Mesendoderm (in vitro differentiated cells): ENCODE measurements at regions not wholly inside any gene's neighbourhood (a gene's known extent, or its start where the extent isn't known, plus 50 kb on each side); places are given as distances from the start of the nearest gene placed in this dataset.

Experiments
- DNase-seq: peaks from one replicate; pipeline ENCODE4 v3.0.0; 2013
- H2AK5ac ChIP-seq: 2 replicates; pipeline ENCODE4 v1.6.1; 2013; ENCODE audit warnings: low read length, inconsistent platforms
- H2BK120ac ChIP-seq: 2 replicates; pipeline ENCODE4 v1.6.1; 2013; ENCODE audit warnings: low read depth, mild to moderate bottlenecking, low read length, moderate library complexity, mixed read lengths
- H2BK15ac ChIP-seq: replicated peaks from 2 replicates; pipeline ENCODE4 v1.6.1; 2013; ENCODE audit warnings: low read depth, mild to moderate bottlenecking, moderate library complexity
- H2BK5ac ChIP-seq: 2 replicates; pipeline ENCODE4 v1.6.1; 2013; ENCODE audit warnings: low read length, inconsistent platforms
- H3K18ac ChIP-seq: 2 replicates; pipeline ENCODE4 v1.6.1; 2013; ENCODE audit warnings: mild to moderate bottlenecking, low read length, mixed read lengths
- H3K23ac ChIP-seq: one replicate; pipeline ENCODE4 v1.6.1; 2013; ENCODE audit warnings: low read length
- H3K27ac ChIP-seq: 2 replicates; pipeline ENCODE4 v1.5.1; 2013; ENCODE audit warnings: low read depth, mild to moderate bottlenecking, inconsistent platforms, low read length, moderate library complexity
- H3K27me3 ChIP-seq: 2 replicates; pipeline ENCODE4 v1.6.1; 2013; ENCODE audit warnings: low read length, control low read depth, mild to moderate bottlenecking, inconsistent platforms; ENCODE audit not compliant: insufficient read depth, poor library complexity
- H3K36me3 ChIP-seq: 2 replicates; pipeline ENCODE4 v1.6.1; 2013; ENCODE audit warnings: low read length, inconsistent platforms; ENCODE audit not compliant: control insufficient read depth, insufficient read depth
- H3K4ac ChIP-seq: one replicate; pipeline ENCODE4 v1.6.1; 2013; ENCODE audit warnings: low read depth, mild to moderate bottlenecking, low read length, moderate library complexity
- H3K4me1 ChIP-seq: 2 replicates; pipeline ENCODE4 v1.6.1; 2013; ENCODE audit warnings: low read depth, low read length, inconsistent platforms; ENCODE audit not compliant: control insufficient read depth
- H3K4me2 ChIP-seq: 2 replicates; pipeline ENCODE4 v1.6.1; 2013; ENCODE audit warnings: low read length
- H3K4me3 ChIP-seq: 2 replicates; pipeline ENCODE4 v1.5.1; 2013; ENCODE audit warnings: mild to moderate bottlenecking, low read length
- H3K56ac ChIP-seq: one replicate; pipeline ENCODE4 v1.6.1; 2013; ENCODE audit warnings: low read length
- H3K79me1 ChIP-seq: 2 replicates; pipeline ENCODE4 v1.6.1; 2013; ENCODE audit warnings: low read length, inconsistent platforms
- H3K79me2 ChIP-seq: 2 replicates; pipeline ENCODE4 v1.6.1; 2013; ENCODE audit warnings: mild to moderate bottlenecking, low read length; ENCODE audit not compliant: control insufficient read depth, insufficient read depth
- H3K9ac ChIP-seq: 2 replicates; pipeline ENCODE4 v1.6.1; 2013; ENCODE audit warnings: low read length, inconsistent platforms
- H4K5ac ChIP-seq: one replicate; pipeline ENCODE4 v1.6.1; 2013; ENCODE audit warnings: low read length
- H4K8ac ChIP-seq: one replicate; pipeline ENCODE4 v1.6.1; 2013; ENCODE audit warnings: low read depth, mild to moderate bottlenecking, control low read depth, low read length, moderate library complexity
- WGBS: extraction: QIAGEN DNeasy Blood & Tissue Kit; methylation state at CpG from one replicate; pipeline ENCODE4 v1.1.7; 2013; ENCODE audit warnings: low lambda C conversion rate, missing lambda C conversion rate; ENCODE audit not compliant: insufficient coverage; ENCODE audit errors: extremely low coverage; 5-methylcytosine and 5-hydroxymethylcytosine counted together

- Histone ChIP-seq H3K4me1 (no peaks in the 10 kb centered on the region), H3K56ac (no peak overlapping the region), H3K79me2 (no peaks in the 10 kb centered on the region), H3K36me3 (no peaks in the 10 kb centered on the region), H3K79me1 (no peaks in the 10 kb centered on the region), H3K23ac (no peak overlapping the region), H2AK5ac (no peak overlapping the region), H3K4me2 (no peak overlapping the region), H3K27ac (no peak overlapping the region), H3K4ac (no peak overlapping the region), H2BK5ac (no peak overlapping the region), H3K27me3 (no peaks in the 10 kb centered on the region), H2BK15ac (peak overlapping the region; percentile 85), H2BK120ac (no peak overlapping the region), H4K8ac (no peak overlapping the region), H4K5ac (no peak overlapping the region), H3K9ac (no peak overlapping the region), H3K18ac (no peak overlapping the region), H3K4me3 (no peak overlapping the region)
- DNase-seq, result no peak
- WGBS, result no CpG with 5 or more reads among the region's 3 CpGs
These were observed 448.0 kb upstream of the SEMA3A start for GRCh38 chr7:84642611-84643010.

- no peak overlapping the region for H2BK120ac ChIP-seq
- H3K56ac ChIP-seq, result no peak overlapping the region
- no peak overlapping the region for H3K4ac ChIP-seq
- H4K5ac ChIP-seq, result no peak overlapping the region
- no peaks in the 10 kb centered on the region for H3K27me3 ChIP-seq
- H2BK15ac ChIP-seq, result no peak overlapping the region
- WGBS, result no CpG with 5 or more reads among the region's 1 CpG
- H3K79me2 ChIP-seq, result no peaks in the 10 kb centered on the region
- no peak overlapping the region for H3K4me2 ChIP-seq
- no peak overlapping the region for H4K8ac ChIP-seq
- no peaks in the 10 kb centered on the region for H3K4me1 ChIP-seq
- no peaks in the 10 kb centered on the region for H3K79me1 ChIP-seq
- no peak overlapping the region for H3K27ac ChIP-seq
- H2BK5ac ChIP-seq, result no peak overlapping the region
- no peak overlapping the region for H3K4me3 ChIP-seq
- no peak overlapping the region for H3K18ac ChIP-seq
- H2AK5ac ChIP-seq, result no peak overlapping the region
- no peak overlapping the region for H3K9ac ChIP-seq
- H3K23ac ChIP-seq, result no peak overlapping the region
- H3K36me3 ChIP-seq, result no peaks in the 10 kb centered on the region
- no peak for DNase-seq
These were observed 446.0 kb upstream of the SEMA3A start for GRCh38 chr7:84640637-84641036.

- no peaks in the 10 kb centered on the region for H3K27me3 ChIP-seq
- no peak overlapping the region for H4K5ac ChIP-seq
- no peaks in the 10 kb centered on the region for H3K79me2 ChIP-seq
- H2BK15ac ChIP-seq, result no peak overlapping the region
- no peak overlapping the region for H3K18ac ChIP-seq
- H3K56ac ChIP-seq, result no peak overlapping the region
- no peak overlapping the region for H3K23ac ChIP-seq
- no peak overlapping the region for H4K8ac ChIP-seq
- no peak for DNase-seq
- H2BK5ac ChIP-seq, result no peak overlapping the region
- H3K4me3 ChIP-seq, result no peak overlapping the region
- H2AK5ac ChIP-seq, result no peak overlapping the region
- no peaks in the 10 kb centered on the region for H3K36me3 ChIP-seq
- no peak overlapping the region for H3K9ac ChIP-seq
- H3K4me2 ChIP-seq, result no peak overlapping the region
- no peak overlapping the region for H2BK120ac ChIP-seq
- H3K4me1 ChIP-seq, result no peaks in the 10 kb centered on the region
- H3K4ac ChIP-seq, result no peak overlapping the region
- H3K79me1 ChIP-seq, result no peaks in the 10 kb centered on the region
- no peak overlapping the region for H3K27ac ChIP-seq
These were observed 443.7 kb upstream of the SEMA3A start for GRCh38 chr7:84638339-84638697.

- H3K36me3 ChIP-seq, result no peaks in the 10 kb centered on the region
- peak overlapping the region; percentile 20 for H3K18ac ChIP-seq
- no peak overlapping the region for H3K56ac ChIP-seq
- no peak overlapping the region for H3K4me3 ChIP-seq
- peak overlapping the region; percentile 11 for H2BK120ac ChIP-seq
- H2BK5ac ChIP-seq, result peak overlapping the region; percentile 8
- H4K8ac ChIP-seq, result no peak overlapping the region
- no peak overlapping the region for H3K4ac ChIP-seq
- no CpG with 5 or more reads among the region's 2 CpGs for WGBS
- peak; percentile 91 for DNase-seq
- no peaks in the 10 kb centered on the region for H3K79me2 ChIP-seq
- no peak overlapping the region for H3K4me2 ChIP-seq
- H3K27me3 ChIP-seq, result no peaks in the 10 kb centered on the region
- no peak overlapping the region for H4K5ac ChIP-seq
- H2AK5ac ChIP-seq, result no peak overlapping the region
- H3K9ac ChIP-seq, result no peak overlapping the region
- no peak overlapping the region for H2BK15ac ChIP-seq
- no peak overlapping the region for H3K23ac ChIP-seq
- H3K79me1 ChIP-seq, result no peaks in the 10 kb centered on the region
- no peaks in the 10 kb centered on the region for H3K4me1 ChIP-seq
- no peak overlapping the region for H3K27ac ChIP-seq
These were observed 443.2 kb upstream of the SEMA3A start for GRCh38 chr7:84637568-84638338.

- no CpG with 5 or more reads among the region's 4 CpGs for WGBS
- H3K4me3 ChIP-seq, result no peak overlapping the region
- H2BK15ac ChIP-seq, result no peak overlapping the region
- H3K4me1 ChIP-seq, result no peaks in the 10 kb centered on the region
- H3K36me3 ChIP-seq, result no peaks in the 10 kb centered on the region
- no peak overlapping the region for H2BK5ac ChIP-seq
- H3K18ac ChIP-seq, result no peak overlapping the region
- no peak overlapping the region for H3K4ac ChIP-seq
- no peak overlapping the region for H4K5ac ChIP-seq
- H4K8ac ChIP-seq, result no peak overlapping the region
- no peak overlapping the region for H2BK120ac ChIP-seq
- H3K56ac ChIP-seq, result no peak overlapping the region
- no peak overlapping the region for H2AK5ac ChIP-seq
- no peak overlapping the region for H3K27ac ChIP-seq
- no peak overlapping the region for H3K9ac ChIP-seq
- no peaks in the 10 kb centered on the region for H3K79me1 ChIP-seq
- no peak for DNase-seq
- H3K79me2 ChIP-seq, result no peaks in the 10 kb centered on the region
- no peak overlapping the region for H3K23ac ChIP-seq
- H3K4me2 ChIP-seq, result no peak overlapping the region
- H3K27me3 ChIP-seq, result no peaks in the 10 kb centered on the region
These were observed 437.3 kb upstream of the SEMA3A start for GRCh38 chr7:84631913-84632312.
